LoVo (cell line): ENCODE measurements at regions not wholly inside any gene's neighbourhood (a gene's known extent, or its start where the extent isn't known, plus 50 kb on each side); places are given as distances from the start of the nearest gene placed in this dataset.
"Not testable (repeated sequence)": the region's sequence is repeated elsewhere in the genome, so short reads cannot be mapped to it uniquely, and the experiment has no call there.

Experiments
- DNase-seq: peaks from one replicate; pipeline ENCODE4 v3.0.0-alpha.2; 2016; ENCODE audit warnings: low spot score

DNA sequence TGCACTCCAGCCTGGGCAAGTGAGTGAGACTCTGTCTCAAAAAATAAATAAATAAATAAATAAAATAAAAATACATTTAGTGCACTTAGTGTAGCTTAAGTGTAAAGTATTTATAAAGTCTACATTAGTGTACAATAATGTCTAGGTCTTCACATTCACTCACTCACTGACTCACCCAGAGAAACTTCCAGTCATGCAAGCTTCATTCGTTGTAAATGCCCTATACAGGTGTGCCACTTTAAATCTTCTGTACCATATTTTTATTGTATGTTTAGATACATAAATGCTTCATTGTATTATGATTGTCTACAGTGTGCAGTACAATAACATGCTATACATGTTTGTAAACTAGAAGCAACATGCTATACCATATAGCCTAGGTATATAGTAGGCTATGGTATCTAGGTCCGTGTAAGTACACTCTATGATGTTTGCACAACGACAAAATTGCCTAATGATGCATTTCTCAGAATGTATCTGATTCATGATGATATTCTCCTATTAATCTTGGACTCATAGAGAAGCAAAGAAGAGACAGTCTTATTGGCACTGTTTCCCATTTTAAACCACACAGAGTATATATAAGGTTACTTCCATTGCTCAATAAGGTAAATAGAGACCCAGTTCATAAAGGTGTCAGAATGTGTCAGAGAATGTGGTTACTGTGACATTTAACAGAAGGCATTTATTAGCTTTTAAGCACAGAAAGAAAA lies 1314.9 kb downstream of the CDH11 start:
- no peak for DNase-seq

DNA sequence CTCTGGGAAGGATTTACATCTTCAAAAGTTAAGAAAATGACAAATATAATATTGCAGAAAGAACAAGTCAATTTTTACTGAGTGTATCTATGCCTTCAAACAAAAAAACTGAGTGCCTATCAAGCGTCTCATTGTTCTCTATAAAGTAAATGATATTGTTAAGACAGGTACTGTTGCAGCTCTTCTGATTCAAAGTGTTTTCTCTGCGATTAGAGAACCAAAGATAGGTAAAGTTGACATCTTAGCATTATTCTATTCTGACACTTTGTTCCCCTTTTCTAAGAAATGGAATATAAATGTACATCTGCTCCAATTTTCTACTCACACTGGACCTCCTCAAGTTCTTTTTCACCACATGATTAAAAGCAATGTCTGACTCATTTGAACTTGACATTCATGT lies 1317.7 kb downstream of the CDH11 start:
- no peak for DNase-seq

DNA sequence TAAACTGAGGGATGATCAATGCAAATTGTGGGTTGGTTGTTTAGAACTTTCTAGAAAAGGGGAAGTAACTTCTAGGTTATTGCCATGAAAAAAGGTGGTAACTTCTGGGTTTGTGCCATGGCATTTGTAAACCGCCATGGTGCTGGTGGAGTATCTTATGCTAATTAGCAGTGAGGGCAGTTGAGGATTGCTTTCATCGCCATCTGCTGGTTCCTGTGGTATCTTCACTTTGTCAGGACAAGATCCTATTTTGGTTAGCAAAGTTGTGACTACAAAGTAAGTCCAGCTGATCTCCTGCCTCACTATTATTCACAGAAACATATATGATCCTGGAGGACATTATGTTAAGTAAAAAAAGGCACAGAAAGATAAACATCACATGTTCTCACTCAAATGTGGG lies 1332.3 kb downstream of the CDH11 start:
- DNase-seq = no peak

DNA sequence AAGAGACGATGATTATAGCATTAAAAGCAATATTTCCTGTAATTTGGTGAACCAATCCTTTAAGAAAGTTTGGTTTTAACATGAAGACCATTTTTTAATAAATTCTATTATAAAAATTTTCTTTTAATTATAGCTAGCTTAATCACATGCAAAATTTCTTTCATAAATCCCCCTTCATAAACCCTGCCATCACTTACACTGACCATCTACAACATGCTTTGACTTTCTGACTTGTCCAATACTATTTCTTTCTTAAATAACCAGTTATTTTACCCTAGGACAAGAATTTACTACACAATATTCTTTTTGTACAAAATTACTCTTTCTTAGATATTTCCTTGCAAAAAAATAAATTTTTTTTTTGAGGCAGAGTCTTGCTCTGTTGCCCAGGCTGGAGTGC lies 1334.8 kb downstream of the CDH11 start:
- no peak for DNase-seq

DNA sequence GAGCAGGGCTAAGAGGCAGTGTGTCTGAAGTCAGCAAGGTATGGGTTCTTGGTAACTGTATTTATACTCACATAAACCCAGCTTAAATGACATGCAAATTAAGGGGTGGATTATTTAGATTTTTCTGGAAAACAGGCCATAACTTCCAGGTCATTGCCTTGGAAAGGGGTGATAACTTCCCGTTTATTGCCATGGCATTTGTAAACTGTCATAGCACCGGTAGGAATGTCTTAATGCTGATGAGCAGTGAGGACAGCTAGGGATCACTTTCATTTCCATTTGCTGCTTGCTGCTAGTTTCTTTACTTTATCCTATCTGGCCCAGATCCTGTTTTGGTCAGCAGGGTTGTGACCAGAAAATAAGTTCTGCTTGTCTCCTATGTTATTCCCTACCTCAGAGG lies 1336.7 kb downstream of the CDH11 start:
- no peak for DNase-seq

DNA sequence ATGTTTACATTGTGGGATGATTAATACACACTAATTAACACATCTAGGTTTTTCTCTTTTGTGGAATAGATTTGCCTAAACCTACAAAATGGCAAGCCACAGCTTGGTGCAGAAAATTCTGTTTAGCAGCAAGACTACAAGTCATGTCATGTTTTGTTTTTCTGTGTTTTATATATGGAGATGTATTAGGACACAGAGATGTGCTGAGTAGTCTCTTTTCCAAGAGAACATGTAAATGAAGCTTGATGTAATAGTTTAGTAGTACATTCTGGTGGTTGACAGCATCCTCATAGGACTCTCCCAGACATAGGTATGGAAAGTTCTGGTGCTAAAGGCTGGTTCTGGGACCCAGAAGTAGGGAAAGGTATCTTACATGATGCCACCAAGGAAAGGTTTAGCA lies 1345.4 kb downstream of the CDH11 start:
- DNase-seq = no peak

DNA sequence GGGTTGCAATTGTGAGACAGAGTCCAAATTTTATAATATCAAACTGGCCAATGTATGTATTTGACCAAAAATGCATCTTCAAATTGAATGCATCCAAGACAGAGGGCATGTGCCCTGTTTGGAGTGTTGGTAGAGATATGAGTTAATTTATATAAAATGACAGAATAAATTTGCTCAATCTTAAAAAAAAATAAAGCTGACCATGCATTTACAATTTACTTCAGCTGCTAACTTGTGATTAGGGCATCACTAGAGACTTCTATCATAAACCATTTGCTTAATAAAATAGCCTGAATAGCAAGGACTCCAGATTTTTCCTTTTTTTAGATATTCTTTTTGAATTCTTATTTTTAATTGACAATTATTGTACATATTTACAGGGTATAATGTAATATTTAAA lies 1345.8 kb downstream of the CDH11 start:
- DNase-seq = no peak

DNA sequence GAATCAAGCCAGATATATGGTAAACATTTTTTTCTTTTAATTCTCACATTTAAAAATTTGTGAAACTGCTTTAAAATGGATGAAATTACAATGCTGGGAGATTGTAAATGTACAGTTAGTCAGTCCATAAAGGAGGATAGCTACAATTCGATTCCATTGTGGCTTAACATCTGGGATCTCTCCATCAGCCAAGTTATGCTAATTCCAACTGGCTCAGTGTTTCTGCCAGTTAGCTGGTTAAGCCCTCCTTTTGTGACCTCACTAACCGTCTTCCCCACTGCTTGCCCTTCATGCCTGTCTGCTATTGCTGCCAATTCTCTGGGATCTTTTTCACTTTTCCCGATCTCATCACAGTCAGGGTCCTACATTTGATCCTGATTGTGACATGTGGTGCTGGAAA lies 1347.6 kb downstream of the CDH11 start:
- DNase-seq = no peak

DNA sequence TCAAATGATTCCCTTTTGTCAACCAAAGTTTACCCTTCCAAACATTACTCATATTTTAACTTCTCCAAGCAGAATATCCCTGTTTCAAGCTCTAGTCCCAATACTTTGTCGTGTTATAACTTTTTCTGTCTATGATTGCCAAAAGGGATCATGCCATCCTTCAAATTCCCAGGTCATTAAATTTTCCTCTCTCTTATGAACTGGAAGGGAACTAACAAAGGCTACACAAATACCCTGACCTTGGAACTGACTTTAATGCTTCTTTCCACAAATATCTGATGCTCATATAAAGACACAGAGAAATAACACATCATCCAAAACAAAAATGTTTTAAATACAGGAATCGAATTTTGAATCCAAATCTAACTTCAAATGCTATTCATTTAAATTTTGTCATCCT lies 1352.7 kb downstream of the CDH11 start:
- no peak for DNase-seq

DNA sequence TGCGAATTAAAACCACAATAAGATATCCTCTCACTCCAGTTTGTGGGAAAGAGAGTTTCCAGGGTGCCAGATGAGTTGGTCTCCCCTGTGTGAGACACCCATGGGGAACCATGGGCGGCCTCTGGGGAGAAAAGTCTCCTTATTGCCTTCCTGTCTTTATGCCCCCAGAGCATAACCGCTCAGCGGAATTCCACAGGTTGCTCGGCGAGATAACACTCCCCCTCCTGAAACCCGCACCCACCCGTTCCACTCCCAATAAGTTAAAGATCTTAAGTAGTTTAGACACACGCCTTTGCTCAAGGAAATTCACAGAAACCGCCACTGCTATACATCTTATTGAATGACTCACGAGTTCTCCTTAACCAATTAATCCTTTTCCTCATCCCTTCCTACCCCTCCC lies 1361.6 kb downstream of the CDH11 start:
- not testable (repeated sequence) for DNase-seq

DNA sequence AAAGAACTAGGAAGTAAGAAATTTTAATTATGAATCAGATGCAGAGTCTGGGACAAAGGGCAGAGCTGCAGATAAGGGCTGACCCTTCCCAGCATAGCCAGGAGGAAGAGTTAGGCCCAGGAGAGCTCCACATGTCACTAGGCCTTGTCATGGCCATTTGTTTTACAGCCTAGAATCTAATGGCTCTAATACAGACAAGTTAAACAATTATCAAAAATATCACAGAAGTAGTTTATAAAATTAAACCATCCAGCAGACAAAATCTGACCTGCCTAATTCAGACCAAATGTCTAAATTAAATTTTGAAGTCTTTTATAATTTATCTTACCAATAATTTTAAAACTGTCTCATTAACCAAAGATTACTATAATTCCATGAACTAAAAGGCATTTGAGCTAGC lies 1369.5 kb downstream of the CDH11 start:
- DNase-seq = no peak

DNA sequence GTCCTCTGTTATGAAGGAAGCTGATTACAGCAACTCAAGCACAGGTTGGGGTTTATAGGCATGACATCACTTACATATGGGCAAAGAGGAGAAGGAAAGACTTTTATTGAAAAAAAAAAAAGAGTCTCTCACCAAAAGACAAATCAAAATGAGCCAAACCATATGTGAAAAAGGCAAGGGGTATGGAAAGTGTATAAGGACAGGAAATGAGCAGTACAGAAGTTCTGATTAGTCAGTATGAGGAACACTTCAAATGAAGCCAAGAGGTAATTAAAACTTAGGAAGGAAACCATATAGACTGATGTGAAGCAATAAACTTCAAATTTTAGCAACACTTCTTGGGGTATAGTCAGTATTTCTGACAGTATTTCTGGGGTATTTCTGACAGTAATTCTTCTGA lies 1372.6 kb downstream of the CDH11 start:
- DNase-seq = no peak

DNA sequence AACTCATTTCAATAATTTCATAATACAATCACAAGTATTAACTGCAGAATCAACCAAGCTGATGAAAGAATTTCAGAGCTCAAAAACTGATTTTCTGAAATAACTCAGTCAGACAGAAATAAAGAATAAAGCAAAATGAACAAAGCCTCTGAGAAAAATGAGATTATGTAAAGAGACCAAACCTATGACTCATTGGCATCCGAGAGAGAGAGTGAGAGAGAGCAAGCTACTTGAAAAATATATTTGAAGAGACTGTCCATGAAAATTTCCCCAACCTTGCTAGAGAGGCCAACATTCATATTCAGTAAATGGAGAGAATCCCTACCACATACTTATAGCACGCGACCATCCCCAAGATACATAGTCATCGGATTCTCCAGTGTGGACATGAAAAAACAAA lies 1376.4 kb downstream of the CDH11 start:
- DNase-seq = no peak

DNA sequence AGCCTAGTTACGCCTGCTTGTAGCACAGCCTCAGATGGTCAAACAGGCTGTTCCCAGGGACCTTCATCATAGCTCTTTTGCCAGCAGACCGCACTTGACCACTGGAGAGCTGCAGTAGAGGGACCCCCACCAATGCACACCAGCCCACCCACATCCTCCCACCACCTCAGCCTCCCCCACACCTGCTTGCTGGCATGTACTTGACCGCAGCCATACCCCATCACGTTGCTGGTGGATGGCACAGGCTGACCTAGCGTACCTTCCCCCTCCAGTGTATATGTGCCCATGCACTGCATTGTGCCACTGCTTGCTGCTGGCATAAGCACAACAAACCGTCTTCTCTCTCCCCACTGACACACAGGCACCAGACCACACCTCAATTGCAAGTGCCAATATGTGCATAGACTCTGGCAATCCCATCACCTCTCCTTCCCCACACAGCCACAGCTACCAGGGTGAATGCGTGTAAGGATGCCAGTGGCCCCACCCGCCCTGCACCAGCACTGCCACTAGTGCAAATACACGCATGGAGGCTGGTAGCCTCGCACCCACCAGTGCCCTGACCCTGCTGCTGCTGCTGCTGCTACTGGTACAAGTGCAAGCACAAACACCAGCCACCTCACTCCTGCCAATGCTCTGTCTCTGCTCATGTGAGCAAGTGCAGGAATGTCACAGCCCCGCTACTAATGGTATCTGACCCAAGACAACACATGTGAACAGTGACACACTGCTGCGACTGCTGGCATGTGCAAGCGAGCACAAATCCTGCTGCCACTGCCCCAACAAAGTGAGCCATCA lies 1377.6 kb downstream of the CDH11 start:
- DNase-seq = no peak

DNA sequence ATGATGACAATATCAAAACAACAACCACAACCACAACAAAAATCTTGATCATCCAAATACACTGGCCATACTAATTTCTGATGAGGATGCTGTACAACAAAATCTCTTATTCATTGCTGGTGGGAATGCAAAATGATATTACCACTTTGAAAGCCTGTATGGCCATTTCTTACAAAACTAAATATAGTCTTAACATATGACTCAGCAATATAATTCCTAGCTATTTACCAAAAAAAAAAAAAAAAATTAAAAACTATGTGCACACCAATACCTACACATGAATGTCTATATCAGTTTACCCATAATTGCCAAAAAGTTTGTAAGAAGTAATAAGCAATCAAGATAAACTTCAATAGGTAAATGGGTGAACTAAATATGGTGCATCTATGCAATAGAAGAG lies 1379.7 kb downstream of the CDH11 start:
- DNase-seq = no peak

DNA sequence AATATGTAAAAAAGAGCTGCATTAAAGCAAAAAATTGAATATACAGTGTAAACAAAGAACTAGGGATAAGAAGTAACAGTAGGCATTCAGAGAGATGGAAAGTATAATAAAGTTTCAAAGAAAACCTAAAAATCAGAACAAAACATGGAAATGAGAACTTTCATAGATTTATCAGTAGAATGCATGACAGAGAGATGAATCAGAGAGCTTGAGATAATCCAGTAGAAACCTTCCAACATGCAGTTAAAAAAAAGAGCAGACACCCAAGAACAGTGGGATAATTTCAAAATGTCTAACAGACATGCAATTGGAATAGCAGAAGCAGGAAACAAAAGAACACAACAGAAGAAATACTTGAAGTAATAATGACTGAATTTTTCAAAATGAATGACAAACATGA lies 1384.2 kb downstream of the CDH11 start:
- DNase-seq = no peak

DNA sequence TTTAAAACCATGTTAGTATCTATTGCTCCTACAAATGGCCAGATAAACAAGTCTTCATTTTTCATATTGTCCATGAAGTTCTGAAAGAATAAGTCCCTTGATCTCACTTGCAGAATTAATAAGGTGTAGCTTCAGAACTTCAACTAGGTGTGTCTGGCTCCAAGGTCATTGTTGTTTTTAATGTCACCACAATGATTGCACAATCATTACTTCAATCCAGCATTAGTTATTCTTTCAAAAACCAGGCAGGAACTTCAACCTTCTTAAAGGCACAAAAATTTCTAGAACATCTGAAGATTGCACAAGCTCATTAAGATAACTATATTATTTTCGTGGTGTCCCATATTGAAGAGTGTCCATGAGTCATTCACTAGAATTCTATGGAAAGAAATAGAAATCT lies 1386.4 kb downstream of the CDH11 start:
- no peak for DNase-seq

DNA sequence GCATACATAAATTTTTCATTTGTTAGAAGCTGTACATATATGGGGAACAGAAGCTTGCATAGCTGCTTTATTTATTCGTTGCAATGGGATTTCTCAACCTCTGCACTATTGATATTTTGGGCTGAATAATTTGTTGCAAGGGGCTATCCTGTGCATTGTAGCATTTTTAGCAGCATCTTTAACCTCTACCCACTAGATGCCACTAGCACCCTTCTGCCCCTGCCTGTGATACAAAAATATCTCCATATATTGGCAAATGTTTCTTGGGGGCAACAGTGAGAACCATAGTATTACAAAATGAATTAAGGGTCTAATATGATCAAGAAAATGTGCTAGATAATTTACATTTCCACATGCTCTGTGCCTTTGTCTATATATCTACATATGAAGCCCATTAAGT lies 1401.0 kb downstream of the CDH11 start:
- DNase-seq = no peak

DNA sequence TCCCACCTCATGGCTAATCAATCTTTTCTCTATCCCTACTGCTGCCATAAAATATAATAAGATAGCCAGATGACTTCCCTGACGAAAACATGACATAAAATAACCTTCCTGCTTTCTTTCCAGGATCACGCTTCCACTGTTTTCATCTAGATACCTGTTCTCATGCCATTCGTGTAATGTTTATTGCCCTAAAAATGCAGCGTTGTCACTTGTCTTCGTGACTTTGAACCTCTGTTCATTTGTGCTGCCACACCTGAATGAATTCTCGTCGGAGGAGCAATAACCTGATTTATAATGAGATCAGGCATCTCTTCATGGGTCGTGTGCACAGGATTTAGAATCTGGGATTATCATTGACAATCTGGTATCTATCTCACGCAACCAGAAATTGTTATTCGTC lies 1401.9 kb downstream of the CDH11 start:
- DNase-seq = no peak

DNA sequence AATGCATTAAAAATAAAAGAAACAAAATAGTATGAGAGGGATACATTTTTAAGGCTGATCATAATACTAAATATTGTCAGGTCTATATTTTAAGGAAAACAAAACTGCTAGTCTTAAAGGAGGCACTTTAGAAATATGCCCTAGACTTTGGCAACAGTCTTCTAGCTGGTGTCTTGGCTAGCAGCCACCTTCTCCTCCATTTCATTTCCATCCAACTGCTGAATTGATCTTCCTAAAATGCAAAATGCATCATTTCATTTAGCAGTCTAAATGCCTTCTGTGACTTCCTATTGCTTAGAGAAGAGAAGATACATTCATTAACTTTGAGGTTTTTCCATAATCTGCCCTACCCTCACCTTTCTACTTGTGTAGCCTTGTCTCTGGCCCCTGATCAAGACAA lies 1404.1 kb downstream of the CDH11 start:
- no peak for DNase-seq

DNA sequence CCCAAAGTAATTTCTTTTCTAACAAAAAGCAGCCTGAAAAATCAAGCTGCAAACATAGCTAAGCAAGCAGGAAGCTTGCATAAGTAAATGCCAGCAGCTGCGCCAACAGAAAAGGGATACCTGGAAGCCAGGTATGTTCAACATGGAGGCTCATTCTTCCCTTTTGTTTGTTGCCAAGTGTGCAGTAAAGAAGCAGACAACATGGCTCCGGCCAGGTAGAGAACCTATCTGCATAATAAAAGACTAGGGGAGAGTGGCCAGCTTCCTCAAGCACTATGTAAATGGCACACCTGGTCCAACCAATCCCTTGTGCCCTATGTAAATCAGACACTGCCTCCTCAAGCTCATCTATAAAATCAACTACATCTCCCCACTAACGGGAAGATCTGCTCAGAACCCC lies 1407.0 kb downstream of the CDH11 start:
- DNase-seq = no peak

DNA sequence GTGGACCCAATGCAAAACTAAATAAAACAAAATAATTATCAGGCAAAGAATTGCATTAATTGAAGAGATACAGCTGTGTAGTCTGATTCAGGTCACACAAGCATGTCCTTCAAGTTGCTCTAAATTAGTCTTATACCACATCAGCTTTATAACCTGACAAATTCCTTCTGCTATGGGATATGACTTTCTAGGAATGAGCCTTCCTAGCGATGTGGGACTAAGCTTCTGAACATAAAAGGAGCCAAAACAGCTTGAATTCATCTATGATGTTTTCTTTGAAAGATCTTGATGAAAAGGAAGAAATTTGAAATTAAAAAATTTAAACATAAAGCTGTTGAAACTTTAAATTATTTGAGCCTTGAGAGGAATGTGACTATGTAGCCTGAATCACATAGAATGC lies 1409.1 kb downstream of the CDH11 start:
- DNase-seq = no peak

DNA sequence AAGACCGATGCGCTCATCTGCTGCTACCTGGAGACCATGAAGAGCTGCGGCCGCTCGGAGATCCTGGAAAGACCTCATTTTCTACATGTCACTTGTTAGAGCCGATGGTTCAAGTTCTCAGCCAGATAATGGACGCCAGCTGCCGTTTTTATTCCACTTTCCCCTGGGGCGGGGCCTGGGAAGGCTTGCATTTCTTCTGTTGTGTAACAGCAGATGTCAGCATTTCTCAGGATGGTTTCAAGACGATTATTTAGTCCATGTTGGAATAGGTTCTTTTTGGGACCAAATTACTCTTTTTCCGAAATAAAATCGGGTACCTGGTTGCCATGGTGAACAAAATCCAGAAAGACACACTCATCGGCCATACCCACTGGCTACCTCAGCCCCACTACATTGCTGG lies 1418.3 kb downstream of the CDH11 start:
- no peak for DNase-seq
